ENCODE measurements at regions not wholly inside any gene's neighbourhood (a gene's known extent, or its start where the extent isn't known, plus 50 kb on each side); places are given as distances from the start of the nearest gene placed in this dataset.
"Not testable (repeated sequence)": the region's sequence is repeated elsewhere in the genome, so short reads cannot be mapped to it uniquely, and the experiment has no call there.

GRCh38 chr9:85863875-85864274, 77.1 kb upstream of the NAA35 start:
- ChIA-PET POLR2A (no interaction called here), CTCF (no interaction called here)
- no peak overlapping the region for H3K4me3 ChIP-seq (ENCODE audit: low read depth, low read length)
- H3K9me3 ChIP-seq (ENCODE audit: control insufficient read depth, insufficient read depth, low read length): no peaks in the 10 kb centered on the region
- H3K27me3 ChIP-seq (ENCODE audit: control insufficient read depth, insufficient read depth, low read length): no peaks in the 10 kb centered on the region
- DNase-seq (ENCODE audit: low read depth, low spot score): no peak
- TF ChIP-seq CTCF (IDR thresholded peaks at IDR 0.05; ENCODE audit: low read depth, low read length): no peak
- no peak overlapping the region for H3K27ac ChIP-seq (ENCODE audit: low read depth, low read length)

GRCh38 chr9:85871008-85871407, 69.9 kb upstream of the NAA35 start:
- DNase-seq (ENCODE audit: low read depth, low spot score): no peak
- Histone ChIP-seq H3K27ac (ENCODE audit: low read depth, low read length) (no peak overlapping the region), H3K27me3 (ENCODE audit: control insufficient read depth, insufficient read depth, low read length) (no peaks in the 10 kb centered on the region), H3K9me3 (ENCODE audit: control insufficient read depth, insufficient read depth, low read length) (no peaks in the 10 kb centered on the region), H3K4me3 (ENCODE audit: low read depth, low read length) (no peak overlapping the region)
- ChIA-PET POLR2A (no interaction called here), CTCF (no interaction called here)
- no peak for TF ChIP-seq CTCF (IDR thresholded peaks at IDR 0.05; ENCODE audit: low read depth, low read length)

GRCh38 chr9:85871683-85872082, 69.3 kb upstream of the NAA35 start:
- H3K9me3 ChIP-seq (ENCODE audit: control insufficient read depth, insufficient read depth, low read length); H3K27me3 ChIP-seq (ENCODE audit: control insufficient read depth, insufficient read depth, low read length); POLR2A ChIA-PET; H3K4me3 ChIP-seq (ENCODE audit: low read depth, low read length); CTCF ChIA-PET; H3K27ac ChIP-seq (ENCODE audit: low read depth, low read length); DNase-seq (ENCODE audit: low read depth, low spot score): not testable (repeated sequence)

- Histone ChIP-seq H3K27ac (ENCODE audit: low read depth, low read length) (no peak overlapping the region), H3K27me3 (ENCODE audit: control insufficient read depth, insufficient read depth, low read length) (no peaks in the 10 kb centered on the region), H3K4me3 (ENCODE audit: low read depth, low read length) (no peak overlapping the region), H3K9me3 (ENCODE audit: control insufficient read depth, insufficient read depth, low read length) (no peaks in the 10 kb centered on the region)
- no peak for TF ChIP-seq CTCF (IDR thresholded peaks at IDR 0.05; ENCODE audit: low read depth, low read length)
- POLR2A ChIA-PET: no interaction called here
- no peak for DNase-seq (ENCODE audit: low read depth, low spot score)
- CTCF ChIA-PET: no interaction called here
Measured at GRCh38 chr9:85872463-85872862, 68.5 kb upstream of the NAA35 start.

GRCh38 chr9:85876628-85877027, 64.3 kb upstream of the NAA35 start:
- ChIA-PET POLR2A (no interaction called here), CTCF (no interaction called here)
- DNase-seq (ENCODE audit: low read depth, low spot score): no peak
- Histone ChIP-seq H3K9me3 (ENCODE audit: control insufficient read depth, insufficient read depth, low read length) (no peaks in the 10 kb centered on the region), H3K27ac (ENCODE audit: low read depth, low read length) (no peak overlapping the region), H3K27me3 (ENCODE audit: control insufficient read depth, insufficient read depth, low read length) (no peaks in the 10 kb centered on the region), H3K4me3 (ENCODE audit: low read depth, low read length) (no peak overlapping the region)
- TF ChIP-seq CTCF (IDR thresholded peaks at IDR 0.05; ENCODE audit: low read depth, low read length): no peak

- DNase-seq (ENCODE audit: low read depth, low spot score); CTCF ChIA-PET; H3K27ac ChIP-seq (ENCODE audit: low read depth, low read length); POLR2A ChIA-PET; H3K4me3 ChIP-seq (ENCODE audit: low read depth, low read length); H3K27me3 ChIP-seq (ENCODE audit: control insufficient read depth, insufficient read depth, low read length); H3K9me3 ChIP-seq (ENCODE audit: control insufficient read depth, insufficient read depth, low read length): not testable (repeated sequence)
Measured at GRCh38 chr9:85878872-85879597, 61.9 kb upstream of the NAA35 start.

- CTCF ChIA-PET; POLR2A ChIA-PET; H3K27me3 ChIP-seq (ENCODE audit: control insufficient read depth, insufficient read depth, low read length); H3K4me3 ChIP-seq (ENCODE audit: low read depth, low read length); H3K9me3 ChIP-seq (ENCODE audit: control insufficient read depth, insufficient read depth, low read length); DNase-seq (ENCODE audit: low read depth, low spot score); H3K27ac ChIP-seq (ENCODE audit: low read depth, low read length): not testable (repeated sequence)
Measured at GRCh38 chr9:85880507-85880906, 60.4 kb upstream of the NAA35 start.

All from AG04450 (cell line).